HG03097 (cell line): ENCODE measurements at regions not wholly inside any gene's neighbourhood (a gene's known extent, or its start where the extent isn't known, plus 50 kb on each side); places are given as distances from the start of the nearest gene placed in this dataset.
"Not testable (repeated sequence)": the region's sequence is repeated elsewhere in the genome, so short reads cannot be mapped to it uniquely, and the experiment has no call there.

Source experiments
- ATAC-seq: cut with Tn5 transposase; IDR thresholded peaks from one replicate; pipeline ENCODE4 v1.9.1; 2021; ENCODE audit not compliant: unreplicated experiment, low FRiP score

- ATAC-seq: no peak
Observed at GRCh38 chr20:48448666-48449600, 378.9 kb downstream of the PREX1 start.

GRCh38 chr20:48447456-48447855, 380.3 kb downstream of the PREX1 start:
- ATAC-seq: no peak

GRCh38 chr20:48445827-48446226, 382.0 kb downstream of the PREX1 start:
- ATAC-seq: no peak

GRCh38 chr20:48444249-48444648, 383.6 kb downstream of the PREX1 start:
- no peak for ATAC-seq

- ATAC-seq: no peak
Observed at GRCh38 chr20:48440916-48441315, 386.9 kb downstream of the PREX1 start.

- ATAC-seq: not testable (repeated sequence)
Observed at GRCh38 chr20:48440261-48440660, 387.5 kb downstream of the PREX1 start.

- no peak for ATAC-seq
Observed at GRCh38 chr20:48437146-48437545, 390.7 kb downstream of the PREX1 start.

- not testable (repeated sequence) for ATAC-seq
Observed at GRCh38 chr20:48436609-48437008, 391.2 kb downstream of the PREX1 start.

- no peak for ATAC-seq
Observed at GRCh38 chr20:48433178-48433577, 394.6 kb downstream of the PREX1 start.

- no peak for ATAC-seq
Observed at GRCh38 chr20:48432494-48432832, 395.3 kb downstream of the PREX1 start.

- no peak for ATAC-seq
Observed at GRCh38 chr20:48431653-48432493, 395.9 kb downstream of the PREX1 start.

- ATAC-seq: no peak
Observed at GRCh38 chr20:48426630-48427029, 401.2 kb downstream of the PREX1 start.

GRCh38 chr20:48425817-48426612, 401.8 kb downstream of the PREX1 start:
- ATAC-seq: no peak

- no peak for ATAC-seq
Observed at GRCh38 chr20:48425321-48425720, 402.5 kb downstream of the PREX1 start.

- no peak for ATAC-seq
Observed at GRCh38 chr20:48422242-48422960, 405.4 kb downstream of the PREX1 start.

- ATAC-seq: no peak
Observed at GRCh38 chr20:48421547-48421946, 406.3 kb downstream of the PREX1 start.

GRCh38 chr20:48420176-48420575, 407.6 kb downstream of the PREX1 start:
- no peak for ATAC-seq

GRCh38 chr20:48419173-48419572, 408.6 kb downstream of the PREX1 start:
- ATAC-seq: no peak

GRCh38 chr20:48416002-48416401, 411.8 kb downstream of the PREX1 start:
- no peak for ATAC-seq

GRCh38 chr20:48414786-48415185, 413.0 kb downstream of the PREX1 start:
- no peak for ATAC-seq
